H7 (cell line): ENCODE measurements at regions not wholly inside any gene's neighbourhood (a gene's known extent, or its start where the extent isn't known, plus 50 kb on each side); places are given as distances from the start of the nearest gene placed in this dataset.
A peak's percentile ranks its signal among the peaks of the same experiment; 100 is the strongest.

Experiments
- DNase-seq: peaks from one replicate; pipeline ENCODE4 v3.0.0; 2012
- H3K27me3 ChIP-seq: 2 replicates; pipeline ENCODE4 v1.6.0; 2011; ENCODE audit warnings: mild to moderate bottlenecking, low read length; ENCODE audit not compliant: control insufficient read depth, insufficient read depth
- H3K36me3 ChIP-seq: replicated peaks from 2 replicates; pipeline ENCODE4 v1.5.1; 2011; ENCODE audit warnings: low read length; ENCODE audit not compliant: control insufficient read depth, insufficient read depth
- H3K4me3 ChIP-seq: 2 replicates; pipeline ENCODE4 v1.5.1; 2011; ENCODE audit warnings: low read depth, mild to moderate bottlenecking, control low read depth, low read length, moderate library complexity; ENCODE audit not compliant: insufficient read depth

GRCh38 chr5:103918668-103919367 is 356.2 kb upstream of the NUDT12 start:
- Histone ChIP-seq H3K36me3 (no peaks in the 10 kb centered on the region), H3K4me3 (no peak overlapping the region), H3K27me3 (no peaks in the 10 kb centered on the region)
- DNase-seq: no peak

DNA sequence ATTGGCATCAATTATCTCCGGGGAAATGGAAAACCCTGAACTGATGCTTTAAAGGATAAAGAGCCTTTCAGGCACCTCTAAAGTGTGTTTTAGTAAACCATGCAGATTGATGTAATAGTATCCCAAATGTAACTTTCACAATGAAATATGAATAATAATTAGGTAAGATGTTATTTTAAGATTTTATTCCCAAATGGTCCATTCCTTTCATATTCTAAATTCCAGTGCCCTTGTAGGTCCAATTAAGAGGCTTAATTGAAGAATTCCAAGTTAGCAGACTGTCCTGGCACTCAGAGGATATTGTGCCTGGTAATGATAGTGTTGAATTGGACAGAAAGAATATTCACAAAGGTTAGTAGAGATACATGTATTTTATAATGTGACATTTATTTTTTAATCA is 352.5 kb upstream of the NUDT12 start:
- H3K27me3 ChIP-seq: no peaks in the 10 kb centered on the region
- no peaks in the 10 kb centered on the region for H3K36me3 ChIP-seq
- DNase-seq: no peak
- no peak overlapping the region for H3K4me3 ChIP-seq

DNA sequence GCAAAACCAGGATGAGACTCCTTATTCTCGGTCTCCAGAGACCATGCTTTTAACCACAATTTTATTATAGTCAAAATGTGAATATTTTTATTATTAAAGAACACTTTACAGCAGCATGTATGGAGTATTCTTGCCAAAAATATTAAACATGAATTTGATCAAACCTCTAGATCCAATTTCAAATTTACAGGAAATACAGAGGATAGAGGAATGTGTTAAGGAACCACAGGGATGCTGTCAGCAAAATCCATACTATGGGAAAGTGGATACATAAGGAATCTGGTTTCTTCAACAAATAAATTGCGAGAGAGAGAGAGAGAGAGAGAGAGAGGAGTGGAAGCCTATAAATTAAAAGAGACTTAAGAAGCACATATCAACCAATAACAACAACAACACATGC is 348.2 kb upstream of the NUDT12 start:
- Histone ChIP-seq H3K27me3 (no peaks in the 10 kb centered on the region), H3K4me3 (no peak overlapping the region), H3K36me3 (no peaks in the 10 kb centered on the region)
- no peak for DNase-seq

- H3K36me3 ChIP-seq: no peaks in the 10 kb centered on the region
- no peak for DNase-seq
- H3K27me3 ChIP-seq: no peaks in the 10 kb centered on the region
- no peak overlapping the region for H3K4me3 ChIP-seq
Observed at GRCh38 chr5:103910011-103910410, 347.4 kb upstream of the NUDT12 start.

DNA sequence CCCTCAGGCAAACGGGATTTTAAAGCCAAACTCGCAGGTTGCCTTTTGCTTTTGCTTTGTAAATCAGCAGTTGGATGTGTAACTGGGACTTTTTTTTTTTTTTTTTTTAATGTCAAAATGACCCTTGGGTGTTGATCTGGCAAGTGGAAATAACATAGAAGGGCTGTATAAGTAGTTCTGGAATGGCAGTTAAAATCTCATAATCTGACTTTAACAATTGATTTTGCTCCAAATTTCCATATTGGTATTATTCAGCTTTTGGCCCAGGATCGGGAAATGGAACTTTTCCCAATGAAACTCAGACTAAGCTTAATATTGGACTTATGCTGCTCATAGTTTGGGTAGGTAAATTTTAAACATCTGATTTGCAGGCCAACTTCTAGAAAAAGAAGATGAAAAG is 346.8 kb upstream of the NUDT12 start:
- Histone ChIP-seq H3K27me3 (no peaks in the 10 kb centered on the region), H3K36me3 (no peaks in the 10 kb centered on the region), H3K4me3 (no peak overlapping the region)
- DNase-seq: no peak

GRCh38 chr5:103908336-103909080 is 345.9 kb upstream of the NUDT12 start:
- Histone ChIP-seq H3K27me3 (no peaks in the 10 kb centered on the region), H3K4me3 (no peak overlapping the region), H3K36me3 (no peaks in the 10 kb centered on the region)
- DNase-seq: no peak

DNA sequence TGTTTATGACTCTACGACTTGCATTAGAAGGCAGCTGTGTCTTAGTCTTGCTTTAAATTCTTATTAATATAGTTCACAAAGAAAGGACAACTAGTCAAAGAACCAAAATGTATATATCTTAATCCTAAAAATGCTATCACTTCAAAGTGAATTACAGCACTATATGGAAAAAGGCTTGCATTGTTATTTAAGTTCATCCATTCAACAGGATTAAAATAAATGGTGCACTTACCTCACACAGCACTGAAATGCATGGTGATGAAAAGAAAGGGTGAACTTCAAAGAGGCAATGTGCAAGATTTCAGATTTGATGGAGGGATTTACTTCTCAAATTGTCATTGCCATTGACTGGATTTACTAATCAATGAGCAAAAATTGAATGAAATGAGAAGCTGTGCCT is 344.4 kb upstream of the NUDT12 start:
- Histone ChIP-seq H3K36me3 (no peaks in the 10 kb centered on the region), H3K27me3 (no peaks in the 10 kb centered on the region), H3K4me3 (no peak overlapping the region)
- DNase-seq: no peak

DNA sequence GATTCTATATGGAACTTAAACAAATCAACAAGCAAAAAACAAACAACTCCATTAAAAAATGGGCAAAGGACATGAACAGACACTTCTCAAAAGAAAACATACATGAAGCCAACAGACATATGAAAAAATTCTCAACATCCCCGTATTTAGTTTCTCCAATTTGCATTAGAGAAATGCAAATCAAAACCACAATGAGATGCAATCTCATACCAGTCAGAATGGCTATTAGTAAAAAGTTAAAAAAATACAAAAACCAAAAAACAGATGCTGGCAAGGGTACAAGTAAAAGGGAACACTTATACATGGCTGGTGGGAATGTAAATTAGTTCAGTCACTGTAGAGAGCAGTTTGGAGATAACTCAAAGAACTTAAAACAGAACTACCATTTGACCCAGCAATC is 342.1 kb upstream of the NUDT12 start:
- H3K27me3 ChIP-seq: no peaks in the 10 kb centered on the region
- no peak for DNase-seq
- no peak overlapping the region for H3K4me3 ChIP-seq
- H3K36me3 ChIP-seq: no peaks in the 10 kb centered on the region

DNA sequence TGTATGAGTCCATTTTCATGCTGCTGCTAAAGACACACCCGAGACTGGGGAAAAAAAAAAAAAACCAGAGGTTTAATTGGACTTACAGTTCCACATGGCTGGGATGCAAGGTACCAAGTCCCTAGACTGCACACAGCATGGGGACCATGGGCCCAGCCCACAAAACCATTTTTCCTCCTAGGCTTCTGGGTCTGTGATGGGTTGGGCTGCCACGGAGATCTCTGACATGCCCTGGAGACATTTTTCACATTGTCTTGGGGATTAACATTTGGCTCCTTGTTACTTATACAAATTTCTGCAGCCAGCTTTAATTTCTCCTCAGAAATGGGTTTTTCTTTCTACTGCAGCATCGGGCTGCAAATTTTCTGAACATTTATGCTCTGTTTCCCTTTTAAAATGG is 340.3 kb upstream of the NUDT12 start:
- H3K27me3 ChIP-seq: no peaks in the 10 kb centered on the region
- H3K36me3 ChIP-seq: no peaks in the 10 kb centered on the region
- no peak for DNase-seq
- no peak overlapping the region for H3K4me3 ChIP-seq

DNA sequence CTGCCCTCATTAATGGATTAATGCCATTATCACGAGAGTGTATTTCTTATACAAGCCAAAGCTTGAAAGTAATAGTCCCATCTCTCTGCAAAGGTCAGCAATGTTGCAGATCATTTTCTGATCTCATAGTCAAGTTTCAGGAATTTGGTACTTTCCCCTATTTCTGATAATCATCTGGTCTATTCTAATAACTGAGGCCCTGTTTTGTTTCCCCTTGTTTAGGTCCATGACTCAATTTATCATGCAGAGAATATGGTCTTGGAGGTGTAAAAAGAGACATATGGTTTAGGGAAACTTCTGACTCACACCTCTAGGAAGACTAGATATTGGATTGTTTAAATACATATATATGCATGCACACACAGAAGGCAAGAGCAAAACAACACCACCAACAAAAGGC is 339.3 kb upstream of the NUDT12 start:
- H3K36me3 ChIP-seq: no peaks in the 10 kb centered on the region
- H3K27me3 ChIP-seq: no peaks in the 10 kb centered on the region
- DNase-seq: no peak
- H3K4me3 ChIP-seq: no peak overlapping the region

GRCh38 chr5:103896593-103896992 is 334.0 kb upstream of the NUDT12 start:
- Histone ChIP-seq H3K27me3 (no peaks in the 10 kb centered on the region), H3K4me3 (no peak overlapping the region), H3K36me3 (no peaks in the 10 kb centered on the region)
- DNase-seq: no peak

- Histone ChIP-seq H3K4me3 (no peak overlapping the region), H3K36me3 (no peaks in the 10 kb centered on the region), H3K27me3 (no peaks in the 10 kb centered on the region)
- no peak for DNase-seq
Observed at GRCh38 chr5:103895738-103896137, 333.1 kb upstream of the NUDT12 start.

DNA sequence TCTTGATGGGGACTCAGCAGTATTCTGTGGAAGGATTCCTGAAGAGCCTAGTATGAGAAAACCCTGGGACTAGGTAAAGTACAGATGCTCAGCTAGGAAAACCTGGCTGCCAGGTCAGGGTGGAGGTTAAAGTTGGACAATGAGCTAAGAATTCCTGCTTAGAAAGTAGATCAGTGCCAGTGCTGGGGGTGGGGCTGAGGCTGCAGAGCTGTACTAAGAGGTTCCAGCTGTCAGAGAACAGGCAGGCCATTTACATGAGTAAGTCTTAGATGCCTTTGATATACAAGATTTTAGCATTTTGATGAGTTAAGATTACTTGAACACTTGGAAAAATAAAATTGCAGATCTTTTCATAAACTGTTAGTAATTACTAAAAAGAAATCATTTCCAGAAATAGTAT is 332.3 kb upstream of the NUDT12 start:
- Histone ChIP-seq H3K27me3 (no peaks in the 10 kb centered on the region), H3K36me3 (no peaks in the 10 kb centered on the region), H3K4me3 (no peak overlapping the region)
- peak; percentile 13 for DNase-seq

DNA sequence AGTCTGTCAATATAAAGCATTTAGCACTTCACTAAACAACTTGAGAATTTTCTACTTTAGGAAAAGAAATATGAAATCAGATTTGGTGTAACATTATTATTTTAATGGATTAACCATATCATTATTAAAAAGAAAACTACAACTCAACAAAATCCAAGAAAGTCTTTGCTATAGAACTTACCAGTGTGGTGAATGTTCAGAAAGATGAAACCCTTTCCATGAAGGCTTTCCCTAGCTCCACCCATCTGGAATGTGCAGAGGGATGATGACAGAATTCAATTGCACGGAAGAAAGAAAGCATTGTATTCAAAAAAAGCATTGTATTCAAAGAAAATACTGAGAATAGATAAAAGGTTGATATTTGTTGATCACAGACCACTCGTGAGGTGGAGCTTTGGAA is 328.6 kb upstream of the NUDT12 start:
- no peak for DNase-seq
- H3K4me3 ChIP-seq: no peak overlapping the region
- H3K27me3 ChIP-seq: no peaks in the 10 kb centered on the region
- H3K36me3 ChIP-seq: no peaks in the 10 kb centered on the region

DNA sequence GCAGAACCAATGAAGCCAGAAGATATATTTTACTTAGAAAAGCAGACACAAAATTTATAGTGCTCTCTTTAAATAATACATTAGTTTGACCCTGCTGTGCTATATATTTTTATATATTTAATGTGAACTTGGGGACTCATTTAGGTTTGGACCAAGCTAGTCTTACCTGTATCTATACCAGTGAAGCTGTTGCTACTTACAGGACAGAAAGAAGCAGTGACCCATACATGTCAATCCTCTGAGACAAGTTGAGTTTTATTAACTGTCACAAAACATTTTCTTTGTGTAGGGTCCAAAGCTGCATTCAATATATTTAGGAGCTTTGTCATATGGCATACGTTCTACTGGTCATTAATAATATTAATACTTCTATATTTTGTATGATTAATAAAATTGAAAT is 327.7 kb upstream of the NUDT12 start:
- DNase-seq: no peak
- Histone ChIP-seq H3K4me3 (no peak overlapping the region), H3K27me3 (no peaks in the 10 kb centered on the region), H3K36me3 (no peaks in the 10 kb centered on the region)
